PC-3 (cell line): ENCODE measurements at regions not wholly inside any gene's neighbourhood (a gene's known extent, or its start where the extent isn't known, plus 50 kb on each side); places are given as distances from the start of the nearest gene placed in this dataset.

ENCODE experiments used
- ATAC-seq: fragments of 200-7000 bp; cut with Tn5 transposase; 2 replicates; pipeline ENCODE4 v1.9.1; 2020; ENCODE audit warnings: mild to moderate bottlenecking, moderate library complexity
- BruUV-seq: library from RNA; stranded (reverse); fragments of 400-500 nt; replicated peaks from 2 replicates; lab custom pipeline; 2021; lab: Mats Ljungman, UMichigan
- CTCF ChIA-PET: fragments of 300-600 bp; sonication (Branson Sonifier 250); formaldehyde crosslinking; loops from one replicate; lab custom pipeline; 2022; ENCODE audit warnings: antibody characterized with exemption; lab: Charles Lee
- POLR2A ChIA-PET: fragments of 300-600 bp; sonication (Branson Sonifier 250); formaldehyde crosslinking; loops from one replicate; lab custom pipeline; 2022; ENCODE audit warnings: antibody characterized with exemption; ENCODE audit not compliant: unreplicated experiment; lab: Charles Lee
- DNase-seq: peaks from one replicate; pipeline ENCODE4 v3.0.0-alpha.2; 2015
- H2AFZ ChIP-seq: fragments of 300-600 bp; sonication (generic); 2 replicates; pipeline ENCODE4 v1.6.0; 2016; ENCODE audit warnings: antibody characterized with exemption, low read length
- H3F3A ChIP-seq: fragments of 300-600 bp; sonication (generic); one replicate; pipeline ENCODE4 v1.6.0; 2017; ENCODE audit warnings: antibody characterized with exemption, low read length, control low read depth, mild to moderate bottlenecking; ENCODE audit not compliant: unreplicated experiment
- H3K27ac ChIP-seq: fragments of 300-600 bp; sonication (generic); 2 replicates; pipeline ENCODE4 v1.5.1; 2016; ENCODE audit warnings: mild to moderate bottlenecking, low read length
- H3K27me3 ChIP-seq: fragments of 300-600 bp; sonication (generic); 2 replicates; pipeline ENCODE4 v1.6.1; 2016; ENCODE audit warnings: low read length, mixed read lengths
- H3K36me3 ChIP-seq: fragments of 300-600 bp; sonication (generic); 2 replicates; pipeline ENCODE4 v1.6.1; 2016; ENCODE audit warnings: low read depth, mixed run types, low read length, mixed read lengths
- H3K4me1 ChIP-seq: fragments of 300-600 bp; sonication (generic); 2 replicates; pipeline ENCODE4 v1.5.1; 2016; ENCODE audit warnings: low read length; ENCODE audit not compliant: insufficient read depth
- H3K4me2 ChIP-seq: fragments of 300-600 bp; sonication (generic); 2 replicates; pipeline ENCODE4 v1.6.0; 2016; ENCODE audit warnings: low read length
- H3K4me3 ChIP-seq: fragments of 300-600 bp; sonication (generic); 2 replicates; pipeline ENCODE4 v1.5.1; 2016; ENCODE audit warnings: mild to moderate bottlenecking, low read length, mixed read lengths
- H3K79me2 ChIP-seq: fragments of 300-600 bp; sonication (generic); 2 replicates; pipeline ENCODE4 v1.6.1; 2017; ENCODE audit warnings: low read length, mixed read lengths
- H3K9ac ChIP-seq: fragments of 300-600 bp; sonication (generic); 2 replicates; pipeline ENCODE4 v1.6.0; 2016; ENCODE audit warnings: mild to moderate bottlenecking, low read length
- H3K9me2 ChIP-seq: fragments of 300-600 bp; sonication (generic); replicated peaks from 2 replicates; pipeline ENCODE4 v1.6.1; 2016; ENCODE audit warnings: mixed run types, low read length, mixed read lengths
- H3K9me3 ChIP-seq: fragments of 300-600 bp; sonication (generic); 2 replicates; pipeline ENCODE4 v1.6.1; 2016; ENCODE audit warnings: low read length, mixed read lengths
- H4K20me1 ChIP-seq: fragments of 300-600 bp; sonication (generic); 2 replicates; pipeline ENCODE4 v1.6.1; 2016; ENCODE audit warnings: low read length, mixed read lengths
- CTCF ChIP-seq: fragments of 300-600 bp; sonication (generic); conservative IDR thresholded peaks from 2 replicates; pipeline ENCODE4 v1.5.1; 2017; ENCODE audit warnings: antibody characterized with exemption, low read depth, mild to moderate bottlenecking, low read length
- EZH2 ChIP-seq: fragments of 300-600 bp; sonication (generic); IDR thresholded peaks from one replicate; pipeline ENCODE4 v1.6.1; 2017; ENCODE audit warnings: antibody characterized with exemption, mild to moderate bottlenecking, low read length; ENCODE audit not compliant: unreplicated experiment
- EZH2phosphoT487 ChIP-seq: fragments of 300-600 bp; sonication (generic); IDR thresholded peaks from 2 replicates; pipeline ENCODE4 v1.6.1; 2018; ENCODE audit warnings: mild to moderate bottlenecking, antibody characterized with exemption, low read length, borderline replicate concordance
- intact Hi-C: fragments of 100-400 bp; cut with micrococcal nuclease; formaldehyde crosslinking; loops from 2 replicates; pipeline ENCODE4 v1.9.0; 2023

GRCh38 chr3:30154853-30155252 is 451.5 kb upstream of the TGFBR2 start:
- Histone ChIP-seq H3K9me2 (0 out of 2 replicates have a peak, but pooled peaks cover 4% of the 10 kb centered on the region), H3K4me2 (no peak overlapping the region), H3K9ac (no peak overlapping the region), H3K36me3 (no peaks in the 10 kb centered on the region), H3K4me3 (no peak overlapping the region), H3K27ac (no peak overlapping the region), H3K9me3 (no peaks in the 10 kb centered on the region), H3K27me3 (no peaks in the 10 kb centered on the region), H3F3A (no peaks in the 10 kb centered on the region), H4K20me1 (no peaks in the 10 kb centered on the region), H3K79me2 (no peaks in the 10 kb centered on the region), H3K4me1 (no peaks in the 10 kb centered on the region), H2AFZ (no peak overlapping the region)
- TF ChIP-seq EZH2phosphoT487 (no peak), CTCF (no peak), EZH2 (no peak)
- ATAC-seq (no peak), DNase-seq (no peak)
- POLR2A ChIA-PET, result no interaction called here
- intact Hi-C loops, result no loop called here
- BruUV-seq, result no TSS peak
- CTCF ChIA-PET, result no interaction called here

- BruUV-seq, result no TSS peak
- POLR2A ChIA-PET, result no interaction called here
- ATAC-seq, result no peak
Measured at GRCh38 chr3:30155755-30156154, 450.6 kb upstream of the TGFBR2 start.

More at GRCh38 chr3:30155755-30156154, 450.6 kb upstream of the TGFBR2 start:
- intact Hi-C loops, result no loop called here
- no peaks in the 10 kb centered on the region for H3K9me3 ChIP-seq
- H3K4me3 ChIP-seq, result no peak overlapping the region
- no peaks in the 10 kb centered on the region for H3K79me2 ChIP-seq
- DNase-seq, result no peak
- CTCF ChIA-PET, result no interaction called here
- no peaks in the 10 kb centered on the region for H4K20me1 ChIP-seq
- H3K9me2 ChIP-seq, result 0 out of 2 replicates have a peak, but pooled peaks cover 4% of the 10 kb centered on the region
- H3K4me2 ChIP-seq, result no peak overlapping the region
- no peaks in the 10 kb centered on the region for H3K36me3 ChIP-seq
- H3K27ac ChIP-seq, result no peak overlapping the region
- no peaks in the 10 kb centered on the region for H3F3A ChIP-seq
- no peak overlapping the region for H2AFZ ChIP-seq
- H3K4me1 ChIP-seq, result no peaks in the 10 kb centered on the region
- no peaks in the 10 kb centered on the region for H3K27me3 ChIP-seq
- TF ChIP-seq CTCF (no peak), EZH2phosphoT487 (no peak), EZH2 (no peak)
- no peak overlapping the region for H3K9ac ChIP-seq
